GM12878 (cell line): ENCODE measurements at regions not wholly inside any gene's neighbourhood (a gene's known extent, or its start where the extent isn't known, plus 50 kb on each side); places are given as distances from the start of the nearest gene placed in this dataset.
"Not testable (repeated sequence)": the region's sequence is repeated elsewhere in the genome, so short reads cannot be mapped to it uniquely, and the experiment has no call there.

ENCODE experiments used
- ATAC-seq: fragments of 200-7000 bp; cut with Tn5 transposase; 3 replicates; pipeline ENCODE4 v1.9.1; 2020; ENCODE audit warnings: mild to moderate bottlenecking, moderate library complexity
- BruUV-seq: library from RNA; stranded (reverse); fragments of 400-500 nt; replicated peaks from 2 replicates; lab custom pipeline; 2021; lab: Mats Ljungman, UMichigan
- CTCF ChIA-PET: fragments of 300-600 bp; sonication (Branson Sonifier 250); formaldehyde crosslinking; extraction: SDS; loops from one replicate; lab custom pipeline; 2021; ENCODE audit warnings: inconsistent platforms; lab: Yijun Ruan, JAX
- POLR2A ChIA-PET: fragments of 350-600 bp; formaldehyde crosslinking; extraction: SDS; loops from one replicate; lab custom pipeline; 2021; ENCODE audit warnings: inconsistent platforms; lab: Charles Lee
- RAD21 ChIA-PET: fragments of 300-600 bp; sonication (Branson Sonifier 250); formaldehyde crosslinking; loops from one replicate; lab custom pipeline; 2023; ENCODE audit warnings: antibody characterized with exemption; ENCODE audit not compliant: unreplicated experiment; lab: Charles Lee
- SMC1A ChIA-PET: fragments of 300-600 bp; sonication (Branson Sonifier 250); formaldehyde crosslinking; loops from one replicate; lab custom pipeline; 2023; ENCODE audit not compliant: unreplicated experiment, uncharacterized antibody; lab: Charles Lee
- DNase-seq: peaks from one replicate; pipeline ENCODE4 v3.0.0-alpha.2; 2011; ENCODE audit warnings: low read depth, low spot score
- FAIRE-seq: peaks from 3 replicates; lab custom pipeline; 2011; peaks lifted over from hg19 to GRCh38; lab: Jason Lieb, UNC
- H2AFZ ChIP-seq: 2 replicates; pipeline ENCODE4 v1.6.0; 2011; ENCODE audit warnings: low read depth, low read length, control low read depth; ENCODE audit not compliant: control insufficient read depth
- H3K27ac ChIP-seq: 2 replicates; pipeline ENCODE4 v1.5.1; 2011; ENCODE audit warnings: control low read depth; ENCODE audit not compliant: control insufficient read depth, insufficient read depth
- H3K27me3 ChIP-seq, 2 experiments: replicated peaks in 1 of 2; 2 replicates each; pipeline versions ENCODE4 v1.6.0 to v1.6.1; 2011; ENCODE audit warnings: low read length in 1 of 2; ENCODE audit not compliant: control insufficient read depth in 2 of 2, insufficient read depth in 2 of 2
- H3K36me3 ChIP-seq, 2 experiments: 2 replicates each; pipeline ENCODE4 v1.5.1; 2011; ENCODE audit warnings: low read length in 1 of 2; ENCODE audit not compliant: control insufficient read depth in 2 of 2, insufficient read depth in 2 of 2
- H3K4me1 ChIP-seq: 2 replicates; pipeline ENCODE4 v1.6.1; 2011; ENCODE audit warnings: mild to moderate bottlenecking, low read length, moderate library complexity, mixed read lengths; ENCODE audit not compliant: control insufficient read depth, insufficient read depth
- H3K4me2 ChIP-seq: 2 replicates; pipeline ENCODE4 v1.6.0; 2011; ENCODE audit warnings: control low read depth; ENCODE audit not compliant: control insufficient read depth, insufficient read depth
- H3K4me3 ChIP-seq: fragments of 200-600 bp; sonication (generic); 2 replicates; pipeline ENCODE4 v1.5.1; 2016
- H3K79me2 ChIP-seq: 2 replicates; pipeline ENCODE4 v1.6.0; 2011; ENCODE audit warnings: low read length; ENCODE audit not compliant: control insufficient read depth, insufficient read depth
- H3K9ac ChIP-seq: 2 replicates; pipeline ENCODE4 v1.8.0; 2011; ENCODE audit warnings: low read length, control low read depth, mixed read lengths; ENCODE audit not compliant: control insufficient read depth, insufficient read depth
- H3K9me3 ChIP-seq: replicated peaks from 3 replicates; pipeline ENCODE4 v1.5.1; 2011; ENCODE audit warnings: mild to moderate bottlenecking, low read length; ENCODE audit not compliant: control insufficient read depth, insufficient read depth
- H4K20me1 ChIP-seq: 2 replicates; pipeline ENCODE4 v1.6.0; 2011; ENCODE audit not compliant: control insufficient read depth, insufficient read depth
- HDAC2 ChIP-seq: fragments of 200-600 bp; sonication (generic); IDR thresholded peaks from 2 replicates; pipeline ENCODE4 v1.6.1; 2017
- WGBS: methylation state at CpG from one replicate; pipeline ENCODE4 v1.1.6; 2016; ENCODE audit warnings: low lambda C conversion rate; ENCODE audit not compliant: insufficient replicate concordance, insufficient coverage; ENCODE audit errors: missing lambda C conversion rate; 5-methylcytosine and 5-hydroxymethylcytosine counted together
- in situ Hi-C: fragments of 300-500 bp; cut with MboI; formaldehyde crosslinking; loops from 9 replicates; pipeline ENCODE4 v1.14.3; 2018; ENCODE audit warnings: mixed read lengths
- intact Hi-C: fragments of 100-400 bp; cut with micrococcal nuclease; formaldehyde crosslinking; loops from one replicate; pipeline ENCODE4 v1.14.2; 2022; ENCODE audit not compliant: unreplicated experiment

- Histone ChIP-seq H4K20me1 (no peaks in the 10 kb centered on the region), H3K27me3 (peaks cover 0 to 2% of the 10 kb centered on the region in 2 experiments; a peak in 2 of 4 replicates), H3K4me3 (no peak overlapping the region), H3K27ac (no peak overlapping the region), H3K79me2 (no peaks in the 10 kb centered on the region), H3K4me2 (no peak overlapping the region), H3K9ac (no peak overlapping the region), H3K4me1 (no peaks in the 10 kb centered on the region)
- no TSS peak for BruUV-seq
- in situ Hi-C loops, result no loop called here
- FAIRE-seq, result no peak
- POLR2A ChIA-PET, result no interaction called here
- ATAC-seq, result no peak
- no peak for DNase-seq
- SMC1A ChIA-PET, result no interaction called here
- CTCF ChIA-PET, result no interaction called here
- no peak for TF ChIP-seq HDAC2
- TF ChIP-seq, all 136 proteins: peak for 0
- RAD21 ChIA-PET, result no interaction called here
- Histone ChIP-seq H3K9me3 (no peaks in the 10 kb centered on the region), H2AFZ (no peak overlapping the region), H3K36me3 (no peaks in the 10 kb centered on the region)
- intact Hi-C loops, result no loop called here
- 22% methylated on average over 6 of the region's 6 CpGs for WGBS
These were observed 137.0 kb upstream of the AFDN start for GRCh38 chr6:167689751-167690150.

DNA sequence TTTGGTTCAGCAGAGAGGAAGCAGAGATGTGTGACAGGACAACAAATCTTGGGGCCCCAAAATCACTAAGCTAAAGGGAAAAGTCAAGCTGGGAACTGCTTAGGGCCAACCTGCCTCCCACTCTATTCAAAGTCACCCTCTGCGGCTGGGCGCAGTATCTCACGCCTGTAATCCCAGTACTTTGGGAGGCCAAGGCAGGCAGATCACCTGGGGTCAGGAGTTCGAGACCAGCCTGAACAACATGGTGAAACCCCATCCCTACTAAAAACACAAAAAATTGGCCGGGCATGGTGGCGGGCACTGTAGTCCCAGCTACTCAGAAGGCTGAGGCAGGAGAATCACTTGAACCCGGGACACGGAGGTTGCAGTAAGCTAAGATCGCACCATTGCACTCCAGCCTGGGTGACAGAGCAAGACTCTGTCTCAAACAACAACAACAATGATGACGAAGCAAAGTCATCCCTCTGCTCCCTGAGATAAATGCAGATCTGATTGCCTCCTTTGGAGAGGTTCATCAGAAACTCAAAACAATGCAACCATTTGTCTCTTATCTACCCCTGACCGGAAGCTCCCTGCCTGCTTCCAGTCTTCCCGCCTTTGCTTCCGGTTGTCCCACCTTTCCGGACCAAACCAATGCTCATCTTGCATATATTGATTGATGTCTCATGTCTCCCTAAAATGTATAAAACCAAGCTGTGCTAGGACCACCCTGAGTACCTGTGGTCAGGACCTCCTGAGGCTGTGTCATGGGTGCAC lies 136.4 kb upstream of the AFDN start:
- RAD21 ChIA-PET, ATAC-seq, in situ Hi-C loops, H3K4me3 ChIP-seq, POLR2A ChIA-PET, H3K4me2 ChIP-seq, H3K36me3 ChIP-seq, H3K4me1 ChIP-seq, DNase-seq, CTCF ChIA-PET, intact Hi-C loops, H2AFZ ChIP-seq, H3K27me3 ChIP-seq, H4K20me1 ChIP-seq, SMC1A ChIA-PET, BruUV-seq, FAIRE-seq, H3K79me2 ChIP-seq, H3K27ac ChIP-seq, H3K9me3 ChIP-seq, H3K9ac ChIP-seq: not testable (repeated sequence)
- WGBS, result 38% methylated on average over 14 of the region's 14 CpGs
